ENCODE measurements at regions not wholly inside any gene's neighbourhood (a gene's known extent, or its start where the extent isn't known, plus 50 kb on each side); places are given as distances from the start of the nearest gene placed in this dataset.

- no peak for DNase-seq
- intact Hi-C loops (cut with DNase I), result no loop called here
- H3K27ac ChIP-seq, result no peak overlapping the region
- TF ChIP-seq CTCF (IDR thresholded peaks at IDR 0.05), result no peak
- TF ChIP-seq POLR2A (IDR thresholded peaks at IDR 0.05), result no peak
- H3K27me3 ChIP-seq, result no peaks in the 10 kb centered on the region
- H3K9me3 ChIP-seq (replicated peaks in 1 of 3), result no peaks in the 10 kb centered on the region
- no peak overlapping the region for H3K4me3 ChIP-seq
- no peaks in the 10 kb centered on the region for H3K36me3 ChIP-seq (replicated peaks in 1 of 2)
- 81 to 94% (median 92%) methylated on average over 3 of the region's 3 CpGs for WGBS, 4 donors
- H3K4me1 ChIP-seq (replicated peaks in 1 of 2), result no peaks in the 10 kb centered on the region
These were observed 465.1 kb upstream of the FAT1 start for GRCh38 chr4:187188741-187189140.

- WGBS, 4 donors, result 30 to 42% (median 39%) methylated on average over 1 of the region's 1 CpG
- intact Hi-C loops (cut with DNase I), result no loop called here
- no peak overlapping the region for H3K27ac ChIP-seq
These were observed 466.7 kb upstream of the FAT1 start for GRCh38 chr4:187190390-187190789.

GRCh38 chr4:187191676-187192075 lies 468.0 kb upstream of the FAT1 start:
- DNase-seq, result no peak
- Histone ChIP-seq H3K27me3 (no peaks in the 10 kb centered on the region), H3K4me3 (no peak overlapping the region), H3K9me3 (replicated peaks in 1 of 3) (no peaks in the 10 kb centered on the region), H3K27ac (no peak overlapping the region), H3K36me3 (replicated peaks in 1 of 2) (no peaks in the 10 kb centered on the region), H3K4me1 (replicated peaks in 1 of 2) (no peaks in the 10 kb centered on the region)
- 73 to 82% (median 74%) methylated on average over 5 of the region's 5 CpGs for WGBS, 4 donors
- intact Hi-C loops (cut with DNase I), result no loop called here
- TF ChIP-seq CTCF (IDR thresholded peaks at IDR 0.05) (no peak), POLR2A (IDR thresholded peaks at IDR 0.05) (no peak)

More at GRCh38 chr4:187190390-187190789, 466.7 kb upstream of the FAT1 start:
- no peaks in the 10 kb centered on the region for H3K36me3 ChIP-seq (replicated peaks in 1 of 2)
- no peaks in the 10 kb centered on the region for H3K9me3 ChIP-seq (replicated peaks in 1 of 3)
- H3K4me1 ChIP-seq (replicated peaks in 1 of 2), result no peaks in the 10 kb centered on the region
- H3K27me3 ChIP-seq, result no peaks in the 10 kb centered on the region
- DNase-seq, result no peak
- H3K4me3 ChIP-seq, result no peak overlapping the region
- no peak for TF ChIP-seq CTCF (IDR thresholded peaks at IDR 0.05)
- no peak for TF ChIP-seq POLR2A (IDR thresholded peaks at IDR 0.05)

GRCh38 chr4:187192266-187192665 lies 468.6 kb upstream of the FAT1 start:
- TF ChIP-seq POLR2A (IDR thresholded peaks at IDR 0.05) (no peak), CTCF (IDR thresholded peaks at IDR 0.05) (no peak)
- H3K4me3 ChIP-seq, result no peak overlapping the region
- WGBS, 4 donors, result 84 to 87% (median 85%) methylated on average over 9 of the region's 9 CpGs
- DNase-seq, result no peak
- H3K27me3 ChIP-seq, result no peaks in the 10 kb centered on the region
- H3K4me1 ChIP-seq (replicated peaks in 1 of 2), result no peaks in the 10 kb centered on the region
- no peaks in the 10 kb centered on the region for H3K36me3 ChIP-seq (replicated peaks in 1 of 2)
- no peak overlapping the region for H3K27ac ChIP-seq
- no peaks in the 10 kb centered on the region for H3K9me3 ChIP-seq (replicated peaks in 1 of 3)
- intact Hi-C loops (cut with DNase I), result no loop called here
